Ecto neural progenitor cell (in vitro differentiated cells): ENCODE measurements at regions not wholly inside any gene's neighbourhood (a gene's known extent, or its start where the extent isn't known, plus 50 kb on each side); places are given as distances from the start of the nearest gene placed in this dataset.
A peak's percentile ranks its signal among the peaks of the same experiment; 100 is the strongest.

Experiments used
- DNase-seq: peaks from one replicate; pipeline ENCODE4 v3.0.0-alpha.2; 2018; ENCODE audit warnings: low spot score

DNA sequence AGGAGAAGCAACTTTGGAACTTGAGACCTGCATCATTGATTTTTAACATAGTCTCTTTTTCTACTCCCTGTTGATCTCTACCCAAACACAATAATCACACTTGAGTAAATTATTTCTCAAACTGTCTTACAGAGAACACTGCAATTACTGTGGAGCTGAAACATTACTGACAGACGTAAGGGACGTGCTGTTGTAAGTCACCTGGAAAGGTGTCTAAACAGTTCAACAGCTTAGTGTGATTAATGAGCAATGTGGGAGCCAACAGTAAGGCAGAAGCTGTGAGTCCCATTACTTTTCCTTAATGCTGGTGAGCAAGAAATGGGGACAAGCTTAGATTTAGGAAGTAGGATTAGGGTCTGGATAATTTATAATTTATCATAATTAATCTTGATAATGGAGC lies 265.7 kb downstream of the DLEU7 start:
- no peak for DNase-seq

DNA sequence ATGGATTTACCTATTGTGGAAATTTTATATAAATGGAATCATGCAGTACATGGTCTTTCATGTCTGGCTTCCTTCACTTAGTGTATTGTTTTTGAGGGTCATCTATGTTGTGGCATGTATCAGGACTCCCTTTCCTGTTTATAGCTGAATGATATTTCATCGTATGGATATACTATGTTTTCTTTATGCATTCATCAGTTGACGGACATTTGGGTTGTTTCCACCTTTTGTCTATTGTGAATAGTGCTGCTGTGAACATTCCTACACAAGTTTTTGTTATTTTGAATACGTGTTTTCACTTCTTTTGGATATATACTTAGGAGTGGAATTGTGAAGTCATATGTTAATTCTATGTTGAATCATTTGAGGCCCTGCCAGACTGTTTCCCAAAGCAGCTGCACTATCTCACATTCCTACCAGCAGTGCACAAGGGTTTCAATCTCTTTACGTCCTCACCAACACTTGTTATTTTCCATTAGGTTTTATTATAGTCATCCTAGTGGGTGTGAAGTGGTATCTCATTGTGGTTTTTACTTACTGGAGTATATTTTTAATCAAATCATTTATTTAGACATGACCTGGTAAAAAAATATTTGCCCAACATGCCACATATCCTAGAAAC lies 262.7 kb downstream of the DLEU7 start:
- DNase-seq = no peak

DNA sequence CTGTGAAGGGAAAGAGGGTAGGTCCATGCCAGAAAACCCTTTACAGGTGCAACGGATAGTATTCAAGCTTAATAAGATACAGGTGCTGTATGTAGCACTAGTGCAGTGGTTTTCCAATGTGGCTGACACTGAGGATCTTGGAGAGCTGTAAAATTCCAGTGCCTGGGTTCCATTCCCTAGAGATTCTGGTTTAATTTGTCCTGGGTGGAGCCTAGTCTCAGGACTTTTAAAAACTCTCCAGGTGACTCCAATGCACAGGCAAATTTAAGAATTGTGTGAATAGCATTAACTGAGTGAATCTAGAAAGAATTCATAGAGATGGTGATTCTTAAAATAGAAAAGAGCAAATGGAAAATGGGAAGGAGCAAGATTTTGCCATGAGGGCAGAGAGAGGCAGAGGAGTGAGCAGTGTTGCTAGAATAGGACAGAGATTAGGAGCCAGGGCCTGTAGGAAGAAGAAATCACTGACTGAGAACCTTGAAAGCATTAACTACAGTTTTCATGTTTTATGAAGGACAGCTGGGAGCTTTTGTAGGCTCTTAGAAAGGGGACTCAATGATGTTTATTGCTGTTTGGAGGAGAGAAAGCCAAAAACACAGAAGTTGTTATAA lies 261.8 kb downstream of the DLEU7 start:
- DNase-seq = no peak

- DNase-seq = no peak
Observed at GRCh38 chr13:50584856-50585580, 258.5 kb downstream of the DLEU7 start.

DNA sequence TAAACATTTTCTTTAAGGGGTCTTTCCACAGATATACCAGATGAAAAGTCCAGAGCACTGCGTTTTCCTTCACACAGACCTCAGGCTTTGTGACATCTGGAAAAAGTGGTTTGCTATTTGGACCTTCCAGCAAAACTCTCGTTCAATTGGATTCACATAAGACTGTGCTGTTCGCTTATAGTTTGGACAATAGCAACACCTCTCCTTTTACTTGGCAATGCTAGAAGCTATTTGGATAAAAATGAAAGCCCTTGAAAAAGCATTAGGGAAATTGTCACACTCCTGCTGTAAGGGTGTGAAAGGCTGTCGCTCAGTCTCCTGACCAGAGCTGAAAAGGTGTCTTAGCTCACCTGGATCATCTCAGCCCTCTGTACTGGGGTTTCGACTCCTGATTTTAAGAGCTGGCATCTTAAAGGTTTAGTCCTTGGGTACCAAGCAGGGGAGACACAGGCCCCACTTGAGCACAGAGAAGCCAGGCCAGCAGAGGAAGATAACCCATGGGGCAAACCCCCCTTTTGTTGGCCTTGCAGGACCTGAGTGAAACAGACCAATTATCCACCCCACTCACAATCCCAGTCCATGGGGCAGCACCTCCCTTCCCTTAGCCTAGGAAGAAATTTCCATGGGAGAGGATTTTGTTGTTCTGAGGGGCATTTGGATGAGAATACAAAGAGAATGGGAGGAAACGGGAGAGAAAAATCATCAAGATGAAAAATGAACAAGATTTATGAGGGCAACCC lies 257.6 kb downstream of the DLEU7 start:
- DNase-seq = no peak

DNA sequence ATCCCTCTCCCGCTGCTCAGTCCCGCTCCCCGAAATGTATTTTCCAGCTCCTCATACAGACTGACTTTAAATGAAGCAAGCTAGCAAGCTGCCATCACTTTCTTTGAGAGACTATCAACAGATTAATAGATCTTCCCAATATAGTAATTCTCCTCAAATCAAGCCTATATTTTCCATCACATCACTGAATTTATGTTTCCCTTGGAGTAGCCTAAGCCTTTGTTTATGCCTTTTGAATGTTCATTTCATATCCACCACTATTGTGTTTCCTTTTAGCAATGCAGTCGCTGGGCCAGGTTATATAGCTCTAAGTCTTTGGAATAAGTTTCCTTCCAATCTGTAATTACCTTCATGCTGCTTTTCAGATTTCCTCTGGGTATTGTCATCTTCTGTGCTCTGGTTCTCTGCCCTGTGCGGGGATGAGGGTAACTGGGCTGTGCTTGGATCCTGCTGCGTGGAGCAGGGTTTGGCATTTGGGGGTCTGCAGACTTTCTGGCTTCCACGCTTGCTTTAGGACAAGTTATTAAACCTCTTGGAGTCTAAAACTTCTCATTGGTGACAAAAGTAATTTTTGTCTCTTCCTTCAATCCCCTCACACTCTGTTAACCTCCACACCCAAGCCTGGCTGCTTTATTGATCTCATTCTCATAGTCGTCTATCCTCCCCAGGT lies 256.9 kb downstream of the DLEU7 start:
- no peak for DNase-seq

DNA sequence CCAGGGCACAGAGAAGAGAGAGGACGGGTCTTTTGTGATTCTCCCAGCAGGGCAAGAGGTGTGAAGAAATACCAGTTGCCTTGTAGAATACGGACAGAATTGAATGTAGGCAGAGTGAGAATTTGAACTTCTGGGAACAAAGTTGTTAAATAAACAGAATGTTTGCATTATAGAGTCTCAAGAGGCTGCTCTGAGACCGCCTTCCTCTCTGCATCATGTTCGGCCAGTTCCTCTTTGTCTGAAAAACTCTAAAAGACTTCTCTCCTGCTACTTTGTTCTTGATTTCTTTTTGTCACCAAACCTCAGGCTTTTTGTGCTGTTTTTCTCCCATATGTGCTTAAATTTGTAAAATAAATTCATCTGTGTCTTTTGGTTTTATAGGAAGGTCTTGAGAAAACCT lies 256.4 kb downstream of the DLEU7 start:
- DNase-seq = no peak

DNA sequence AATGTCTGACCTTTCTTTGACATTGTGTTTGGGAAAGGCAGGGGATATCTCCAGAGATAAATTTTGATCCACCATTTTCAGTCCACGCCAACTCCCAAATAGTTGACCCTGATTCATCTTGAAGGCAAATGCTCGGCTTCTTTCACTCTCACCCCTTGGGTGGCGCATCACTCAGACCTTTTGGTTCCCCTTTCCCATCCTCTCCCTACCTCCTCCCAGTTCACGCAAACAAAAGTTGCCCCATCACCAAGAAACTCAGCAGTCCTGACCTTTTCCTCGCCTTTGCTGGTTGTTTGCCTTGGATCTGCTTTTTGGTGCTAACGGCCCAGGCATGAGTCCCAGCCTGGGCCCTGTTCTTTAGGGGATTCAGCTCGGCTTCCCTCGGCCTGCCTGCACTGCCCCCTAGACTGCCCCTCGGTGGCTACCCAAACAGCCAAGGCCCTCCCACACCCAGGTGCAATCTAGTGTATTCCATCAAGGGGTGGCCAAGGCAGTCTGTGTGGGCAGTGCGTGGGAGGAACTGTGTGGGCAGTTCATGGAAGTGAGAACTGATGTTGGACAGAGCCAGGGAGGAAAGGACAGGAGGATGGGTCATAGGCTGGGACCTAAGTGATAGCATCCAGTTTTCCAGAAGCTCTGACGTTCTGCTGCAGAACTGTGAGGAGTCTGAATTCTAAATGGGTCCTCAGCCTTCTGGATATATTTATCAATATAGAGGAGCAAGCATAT lies 255.7 kb downstream of the DLEU7 start:
- no peak for DNase-seq

- no peak for DNase-seq
Observed at GRCh38 chr13:50588491-50589130, 254.9 kb downstream of the DLEU7 start.

GRCh38 chr13:50589139-50589538 lies 254.4 kb downstream of the DLEU7 start:
- no peak for DNase-seq

DNA sequence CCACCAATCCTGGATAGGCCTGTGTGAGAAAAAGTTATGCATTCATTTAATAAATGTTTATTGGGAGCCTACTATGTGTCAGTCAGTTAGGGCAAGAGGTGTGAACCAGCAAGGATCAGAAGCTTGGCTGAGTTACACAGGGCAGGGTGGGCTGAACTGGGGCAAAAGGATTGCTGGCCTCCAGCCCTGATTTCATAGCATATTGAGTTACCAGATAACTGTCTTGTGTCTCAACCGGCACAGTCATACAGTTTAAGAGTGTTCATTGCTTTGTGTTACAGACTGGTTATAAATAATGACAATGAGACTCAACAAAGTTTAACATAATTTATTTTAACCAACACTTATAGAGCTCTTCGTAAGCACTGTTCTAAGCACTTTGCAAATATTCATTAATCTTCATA lies 253.8 kb downstream of the DLEU7 start:
- no peak for DNase-seq

- DNase-seq = no peak
Observed at GRCh38 chr13:50592412-50593155, 250.9 kb downstream of the DLEU7 start.

- no peak for DNase-seq
Observed at GRCh38 chr13:50593207-50593606, 250.3 kb downstream of the DLEU7 start.

GRCh38 chr13:50594276-50595051 lies 249.0 kb downstream of the DLEU7 start:
- DNase-seq = peak; percentile 63

DNA sequence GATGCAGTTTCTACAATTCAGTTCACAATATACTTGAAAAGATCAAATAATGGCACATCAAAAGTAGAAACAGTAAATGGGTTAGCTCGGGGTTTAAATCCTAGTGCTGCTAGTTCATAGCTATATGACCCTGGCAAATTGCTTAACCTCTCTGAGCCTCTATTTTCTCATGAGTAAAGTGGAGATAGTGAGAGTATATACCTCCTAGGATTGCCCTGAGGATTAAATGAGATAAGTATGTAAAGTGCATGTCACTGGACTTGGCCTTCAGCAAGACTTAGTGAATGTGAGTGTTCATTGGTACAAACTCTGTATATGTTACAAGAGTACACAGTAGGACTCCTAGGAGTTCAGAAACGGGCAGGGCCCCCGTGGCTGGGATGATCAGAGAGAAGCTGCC lies 248.3 kb downstream of the DLEU7 start:
- DNase-seq = no peak

GRCh38 chr13:50596156-50596555 lies 247.3 kb downstream of the DLEU7 start:
- DNase-seq = no peak

DNA sequence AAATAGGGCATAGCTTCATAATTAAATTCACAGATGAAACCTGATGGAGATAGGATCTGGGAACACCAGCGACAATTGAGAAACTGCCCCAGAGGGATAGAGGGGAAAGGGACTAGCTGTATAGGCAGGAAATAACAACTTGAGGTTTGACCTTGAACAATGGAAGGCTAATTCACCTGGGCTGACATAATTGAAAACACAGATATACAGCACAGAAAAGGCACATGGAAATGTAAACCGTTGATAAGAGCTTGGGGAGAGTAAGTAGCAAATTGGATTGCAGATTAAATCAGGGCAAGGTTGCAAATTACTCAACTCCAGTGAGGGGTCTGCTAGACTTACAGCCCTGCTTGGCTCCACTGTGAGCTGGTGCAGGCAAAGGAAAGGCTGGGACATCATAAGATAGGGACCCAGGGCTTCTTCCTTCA lies 246.7 kb downstream of the DLEU7 start:
- no peak for DNase-seq

- DNase-seq = no peak
Observed at GRCh38 chr13:50598338-50598737, 245.2 kb downstream of the DLEU7 start.

- no peak for DNase-seq
Observed at GRCh38 chr13:50599046-50599445, 244.4 kb downstream of the DLEU7 start.

DNA sequence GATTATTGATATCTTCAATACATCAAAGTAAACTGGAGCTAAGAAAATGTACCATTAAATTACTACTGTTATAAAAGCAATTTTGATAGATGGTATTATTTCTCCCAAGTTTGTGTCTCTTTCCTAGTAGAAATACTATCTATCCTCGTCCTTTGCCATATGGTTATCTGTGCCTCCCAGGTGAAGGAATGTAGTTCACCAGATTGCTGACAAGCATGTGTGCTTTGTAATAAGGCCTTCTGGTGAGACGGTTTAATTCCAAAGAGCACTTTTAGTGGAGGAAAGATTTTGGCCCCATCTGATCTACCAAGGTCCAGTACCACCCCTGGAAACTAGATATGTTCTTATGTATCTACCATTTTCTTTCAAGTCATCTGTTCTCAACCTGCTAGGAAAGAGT lies 243.6 kb downstream of the DLEU7 start:
- DNase-seq = no peak
